ENCODE measurements at regions not wholly inside any gene's neighbourhood (a gene's known extent, or its start where the extent isn't known, plus 50 kb on each side); places are given as distances from the start of the nearest gene placed in this dataset.

GRCh38 chr10:30793093-30793492 is 163.5 kb upstream of the LYZL2 start:
- no peak for DNase-seq
- in situ Hi-C loops (cut with HindIII; ENCODE audit: low pct_ligation_motif_present, low pct_unique_long_range_greater_than_20kb, low sequenced_read_pairs) = no loop called here

GRCh38 chr10:30792025-30792424 is 162.5 kb upstream of the LYZL2 start:
- in situ Hi-C loops (cut with HindIII; ENCODE audit: low pct_ligation_motif_present, low pct_unique_long_range_greater_than_20kb, low sequenced_read_pairs) = no loop called here

GRCh38 chr10:30791197-30791611 is 161.7 kb upstream of the LYZL2 start:
- DNase-seq = no peak
- in situ Hi-C loops (cut with HindIII; ENCODE audit: low pct_ligation_motif_present, low pct_unique_long_range_greater_than_20kb, low sequenced_read_pairs) = no loop called here

More at GRCh38 chr10:30792025-30792424, 162.5 kb upstream of the LYZL2 start:
- DNase-seq = no peak

GRCh38 chr10:30789806-30790205 is 160.3 kb upstream of the LYZL2 start:
- in situ Hi-C loops (cut with HindIII; ENCODE audit: low pct_ligation_motif_present, low pct_unique_long_range_greater_than_20kb, low sequenced_read_pairs) = no loop called here
- DNase-seq = no peak

GRCh38 chr10:30788307-30788706 is 158.8 kb upstream of the LYZL2 start:
- no peak for DNase-seq
- in situ Hi-C loops (cut with HindIII; ENCODE audit: low pct_ligation_motif_present, low pct_unique_long_range_greater_than_20kb, low sequenced_read_pairs) = no loop called here

GRCh38 chr10:30786906-30787305 is 157.4 kb upstream of the LYZL2 start:
- DNase-seq = no peak
- in situ Hi-C loops (cut with HindIII; ENCODE audit: low pct_ligation_motif_present, low pct_unique_long_range_greater_than_20kb, low sequenced_read_pairs) = no loop called here

GRCh38 chr10:30786131-30786530 is 156.6 kb upstream of the LYZL2 start:
- in situ Hi-C loops (cut with HindIII; ENCODE audit: low pct_ligation_motif_present, low pct_unique_long_range_greater_than_20kb, low sequenced_read_pairs) = no loop called here

GRCh38 chr10:30784897-30785605 is 155.5 kb upstream of the LYZL2 start:
- DNase-seq = peak; percentile 27
- in situ Hi-C loops (cut with HindIII; ENCODE audit: low pct_ligation_motif_present, low pct_unique_long_range_greater_than_20kb, low sequenced_read_pairs) = no loop called here

More at GRCh38 chr10:30786131-30786530, 156.6 kb upstream of the LYZL2 start:
- peak; percentile 23 for DNase-seq

GRCh38 chr10:30784524-30784896 is 155.0 kb upstream of the LYZL2 start:
- in situ Hi-C loops (cut with HindIII; ENCODE audit: low pct_ligation_motif_present, low pct_unique_long_range_greater_than_20kb, low sequenced_read_pairs) = no loop called here
- no peak for DNase-seq

- peak; percentile 72 for DNase-seq
- in situ Hi-C loops (cut with HindIII; ENCODE audit: low pct_ligation_motif_present, low pct_unique_long_range_greater_than_20kb, low sequenced_read_pairs) = no loop called here
These were observed 154.5 kb upstream of the LYZL2 start for GRCh38 chr10:30783939-30784501.

- in situ Hi-C loops (cut with HindIII; ENCODE audit: low pct_ligation_motif_present, low pct_unique_long_range_greater_than_20kb, low sequenced_read_pairs) = no loop called here
- no peak for DNase-seq
These were observed 153.2 kb upstream of the LYZL2 start for GRCh38 chr10:30782537-30783461.

GRCh38 chr10:30782157-30782536 is 152.6 kb upstream of the LYZL2 start:
- DNase-seq = no peak

GRCh38 chr10:30781670-30782121 is 152.1 kb upstream of the LYZL2 start:
- no peak for DNase-seq
- in situ Hi-C loops (cut with HindIII; ENCODE audit: low pct_ligation_motif_present, low pct_unique_long_range_greater_than_20kb, low sequenced_read_pairs) = no loop called here

More at GRCh38 chr10:30782157-30782536, 152.6 kb upstream of the LYZL2 start:
- in situ Hi-C loops (cut with HindIII; ENCODE audit: low pct_ligation_motif_present, low pct_unique_long_range_greater_than_20kb, low sequenced_read_pairs) = no loop called here

GRCh38 chr10:30778769-30779168 is 149.2 kb upstream of the LYZL2 start:
- no peak for DNase-seq
- in situ Hi-C loops (cut with HindIII; ENCODE audit: low pct_ligation_motif_present, low pct_unique_long_range_greater_than_20kb, low sequenced_read_pairs) = no loop called here

- in situ Hi-C loops (cut with HindIII; ENCODE audit: low pct_ligation_motif_present, low pct_unique_long_range_greater_than_20kb, low sequenced_read_pairs) = no loop called here
- DNase-seq = no peak
These were observed 146.4 kb upstream of the LYZL2 start for GRCh38 chr10:30775779-30776591.

GRCh38 chr10:30774261-30774660 is 144.7 kb upstream of the LYZL2 start:
- DNase-seq = no peak
- in situ Hi-C loops (cut with HindIII; ENCODE audit: low pct_ligation_motif_present, low pct_unique_long_range_greater_than_20kb, low sequenced_read_pairs) = no loop called here

- in situ Hi-C loops (cut with HindIII; ENCODE audit: low pct_ligation_motif_present, low pct_unique_long_range_greater_than_20kb, low sequenced_read_pairs) = no loop called here
- DNase-seq = no peak
These were observed 143.9 kb upstream of the LYZL2 start for GRCh38 chr10:30773501-30773900.

GRCh38 chr10:30770816-30771215 is 141.3 kb upstream of the LYZL2 start:
- no peak for DNase-seq
- in situ Hi-C loops (cut with HindIII; ENCODE audit: low pct_ligation_motif_present, low pct_unique_long_range_greater_than_20kb, low sequenced_read_pairs) = no loop called here

Data from ACHN (cell line).